HG03196 (cell line): ENCODE measurements at regions not wholly inside any gene's neighbourhood (a gene's known extent, or its start where the extent isn't known, plus 50 kb on each side); places are given as distances from the start of the nearest gene placed in this dataset.

Experiments used
- ATAC-seq: cut with Tn5 transposase; IDR thresholded peaks from one replicate; pipeline ENCODE4 v1.9.1; 2021; ENCODE audit not compliant: unreplicated experiment

DNA sequence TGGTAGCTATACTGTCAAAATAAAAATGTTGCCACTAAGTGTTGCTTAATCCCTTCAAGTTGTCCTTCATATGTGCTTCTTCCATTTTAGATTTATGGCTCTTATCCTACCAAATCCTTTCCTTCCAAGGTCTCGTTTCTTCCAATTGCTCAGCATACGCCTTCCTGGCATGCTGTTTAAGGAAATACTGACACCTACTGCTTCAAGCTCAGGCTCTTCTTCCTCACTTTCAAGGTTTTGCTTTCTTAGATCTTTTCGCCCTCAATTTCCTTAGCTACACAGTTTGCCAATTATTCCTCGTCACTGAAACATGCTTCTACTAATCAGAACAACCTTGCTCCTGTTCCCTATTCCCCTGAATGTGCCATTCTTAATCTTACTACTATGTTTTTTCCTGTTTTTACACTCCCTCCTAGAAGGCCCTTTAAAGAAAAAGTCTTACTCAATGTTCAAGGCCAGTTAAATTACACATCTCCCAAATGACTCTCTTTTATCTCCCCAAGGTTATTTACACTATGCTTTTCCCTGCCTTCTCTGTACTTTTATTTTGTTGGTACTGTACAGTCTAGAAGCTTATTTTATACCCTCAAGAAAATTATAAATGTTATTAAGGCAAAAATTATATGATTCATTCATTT, 343.1 kb downstream of the MZT1 start:
- no peak for ATAC-seq

DNA sequence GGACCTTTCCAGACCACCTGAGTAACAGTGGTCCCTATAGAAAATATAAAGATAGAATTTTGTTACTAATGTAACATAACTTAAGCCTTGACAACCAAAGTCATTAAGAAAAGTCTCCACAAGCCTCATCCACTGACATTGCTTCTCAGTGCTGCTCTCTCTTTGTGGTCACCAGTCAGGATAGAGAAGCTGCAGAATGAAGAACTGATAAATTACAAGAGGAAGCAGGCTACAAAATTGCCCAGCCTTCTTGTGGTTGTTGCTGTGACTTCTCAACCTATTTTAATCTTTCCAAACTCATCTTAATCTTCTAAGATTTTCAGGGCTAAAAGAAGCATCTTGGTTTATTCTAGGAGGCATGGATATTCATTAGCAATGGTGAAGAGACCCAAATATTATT, 343.8 kb downstream of the MZT1 start:
- no peak for ATAC-seq

DNA sequence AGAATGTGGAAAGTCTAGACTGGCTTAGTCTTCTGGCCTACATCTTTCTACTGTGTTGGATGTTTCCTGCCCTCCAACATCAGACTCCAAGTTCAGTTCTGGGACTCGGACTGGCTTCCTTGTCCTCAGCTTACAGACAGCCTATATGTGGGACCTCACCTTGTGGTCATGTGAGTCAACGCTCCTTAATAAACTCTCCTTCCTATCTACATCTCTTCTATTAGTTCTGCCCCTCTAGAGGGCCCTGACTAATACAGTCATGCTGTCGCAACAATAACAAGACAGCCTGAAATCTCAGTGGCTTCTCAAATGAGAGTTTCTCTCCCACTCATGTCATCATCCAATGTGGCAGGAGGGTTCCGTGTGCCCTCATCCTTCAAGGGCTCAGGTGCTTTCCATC, 347.8 kb downstream of the MZT1 start:
- no peak for ATAC-seq

DNA sequence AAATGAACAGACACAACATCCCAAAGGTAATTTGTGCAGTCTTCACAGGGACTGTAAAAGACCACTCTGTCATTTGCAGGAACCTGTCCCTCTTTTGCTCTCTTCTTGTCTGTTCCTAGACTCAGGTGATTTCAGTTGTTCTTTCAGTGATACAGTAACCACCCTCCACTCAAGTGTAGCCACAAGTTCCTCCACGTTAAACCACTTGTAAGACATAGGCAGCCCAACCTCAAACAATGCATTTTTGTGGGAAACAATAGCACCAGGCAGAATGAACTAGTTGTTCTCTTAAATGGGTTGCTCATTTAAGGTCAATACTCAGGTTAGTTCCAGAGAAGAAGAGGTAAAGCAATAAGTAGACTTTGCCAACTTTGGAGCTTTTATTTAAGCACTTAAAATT, 359.4 kb downstream of the MZT1 start:
- no peak for ATAC-seq

DNA sequence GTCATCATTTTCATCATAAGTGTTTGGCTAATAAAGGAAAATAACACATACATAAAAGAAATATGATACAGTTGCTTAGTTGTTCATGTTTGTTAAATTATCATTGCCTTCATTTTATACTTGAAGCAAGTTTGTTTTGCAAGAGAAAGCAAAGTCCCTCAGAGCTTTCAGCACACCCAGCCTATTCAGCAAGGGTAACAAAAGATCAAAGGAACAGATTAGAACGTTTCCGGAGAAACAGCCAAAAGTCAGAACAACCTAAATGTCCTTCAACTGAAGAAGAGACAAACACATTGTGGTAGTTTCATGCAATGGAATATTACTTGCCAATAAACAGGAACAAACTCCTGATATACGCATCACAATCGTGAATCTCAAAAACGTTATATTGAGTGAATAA, 380.7 kb downstream of the MZT1 start:
- no peak for ATAC-seq

DNA sequence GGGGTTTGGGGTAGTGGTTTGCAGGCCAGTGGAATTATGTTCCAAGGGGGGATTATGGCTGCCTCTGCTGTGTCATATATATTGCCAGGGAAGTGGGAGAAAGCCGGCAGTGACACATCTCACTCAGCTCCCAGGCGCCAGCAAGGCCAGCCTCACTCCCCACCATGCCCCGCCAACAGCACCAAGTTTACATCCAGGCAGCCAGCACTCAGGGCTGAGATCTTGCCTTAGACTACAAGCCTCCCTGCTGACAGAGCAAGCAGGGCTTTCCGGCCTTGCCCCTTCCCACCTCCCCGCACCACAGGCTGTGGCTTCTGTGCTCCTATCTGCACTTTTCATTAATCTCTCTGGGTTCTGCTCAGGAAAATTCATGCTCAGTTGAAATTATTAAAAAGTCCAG, 385.1 kb downstream of the MZT1 start:
- no peak for ATAC-seq

DNA sequence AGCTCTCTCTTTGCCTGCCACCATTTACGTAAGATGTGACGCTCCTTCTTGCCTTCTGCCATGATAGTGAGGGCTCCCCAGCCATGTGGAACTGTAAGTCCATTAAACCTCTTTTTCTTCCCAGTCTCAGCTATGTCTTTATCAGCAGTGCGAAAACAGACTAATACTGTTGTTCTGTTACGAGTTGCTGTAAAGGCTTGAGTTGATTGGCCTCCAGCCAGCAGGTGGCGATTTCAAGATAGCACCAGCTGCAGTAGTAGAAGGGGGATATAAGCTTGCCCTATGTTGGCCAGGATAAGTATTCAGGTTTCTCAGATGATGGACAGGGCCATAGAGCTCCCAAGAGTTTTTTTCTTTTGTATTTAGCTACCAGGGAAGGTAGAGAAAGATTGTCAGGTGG, 385.5 kb downstream of the MZT1 start:
- ATAC-seq, result no peak

DNA sequence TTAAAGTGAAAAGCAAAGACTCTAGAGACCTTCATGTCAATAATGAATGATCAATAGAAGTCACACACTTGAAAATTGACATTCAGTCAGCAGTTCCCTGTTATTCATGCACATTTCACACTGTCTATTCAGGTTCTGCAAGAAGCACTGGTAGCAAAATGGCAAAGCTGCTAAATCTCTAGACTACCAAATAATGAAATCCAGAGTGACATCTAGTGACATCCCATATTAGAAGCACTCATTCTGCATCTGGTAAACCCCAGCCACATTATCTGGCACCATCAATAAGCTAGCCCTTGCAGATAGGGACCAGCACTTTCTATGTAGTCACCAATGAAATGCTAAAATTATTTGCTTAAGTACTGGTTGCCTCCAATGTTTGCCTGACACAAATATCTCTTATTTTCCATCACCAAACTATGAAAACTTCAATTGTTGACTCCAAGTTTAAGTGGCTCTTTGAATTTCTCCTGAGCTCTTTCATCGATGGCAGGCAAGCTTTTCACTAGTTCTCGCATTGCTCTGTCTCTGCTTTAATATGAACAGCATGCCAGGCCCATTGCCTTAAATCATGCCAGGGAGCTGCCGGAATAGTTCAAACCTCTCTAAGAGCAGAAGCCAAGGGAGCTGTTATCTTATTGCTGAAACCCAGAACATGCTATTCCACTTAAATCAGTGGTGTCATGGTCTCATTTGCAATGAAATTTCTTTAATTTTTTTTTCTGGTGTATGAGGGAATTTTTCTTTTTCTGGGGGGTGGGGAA, 409.9 kb downstream of the MZT1 start:
- no peak for ATAC-seq

DNA sequence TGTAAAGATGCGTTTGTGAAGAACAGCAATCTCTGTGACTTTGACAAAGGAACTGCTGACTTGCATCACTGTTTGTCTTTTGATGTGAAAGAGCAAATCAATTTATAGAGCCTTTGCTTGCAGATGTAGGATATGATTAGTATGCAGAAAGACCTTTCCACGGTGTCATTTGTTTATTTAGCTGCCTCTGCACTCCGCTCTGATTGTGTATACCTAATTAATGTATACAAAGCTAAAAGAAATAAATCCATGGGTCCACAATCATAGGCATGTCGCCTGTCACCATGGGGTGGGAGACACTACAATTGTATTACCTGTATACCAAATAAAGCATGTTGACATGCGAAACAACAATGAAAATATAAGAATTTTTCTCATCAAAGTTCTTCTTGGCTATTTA, 410.7 kb downstream of the MZT1 start:
- ATAC-seq, result no peak

DNA sequence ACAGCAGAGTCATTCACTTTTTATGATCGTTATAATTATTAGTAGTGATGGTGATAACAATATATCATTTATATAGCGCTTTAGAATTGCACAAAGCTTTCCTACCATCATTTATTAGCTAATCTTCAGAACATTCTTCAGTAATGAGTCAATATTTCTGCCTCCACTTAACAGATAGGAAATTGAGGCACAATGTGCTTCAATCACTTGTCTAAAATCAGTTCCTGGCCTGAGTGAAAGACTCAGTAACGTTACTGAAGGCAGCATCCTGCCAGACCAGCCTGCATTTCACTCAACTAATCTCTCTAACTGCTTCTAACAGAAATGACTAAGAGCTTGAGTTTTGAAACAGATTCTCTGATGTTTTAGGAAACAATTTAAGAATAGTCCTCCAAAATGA, 412.1 kb downstream of the MZT1 start:
- ATAC-seq, result no peak

DNA sequence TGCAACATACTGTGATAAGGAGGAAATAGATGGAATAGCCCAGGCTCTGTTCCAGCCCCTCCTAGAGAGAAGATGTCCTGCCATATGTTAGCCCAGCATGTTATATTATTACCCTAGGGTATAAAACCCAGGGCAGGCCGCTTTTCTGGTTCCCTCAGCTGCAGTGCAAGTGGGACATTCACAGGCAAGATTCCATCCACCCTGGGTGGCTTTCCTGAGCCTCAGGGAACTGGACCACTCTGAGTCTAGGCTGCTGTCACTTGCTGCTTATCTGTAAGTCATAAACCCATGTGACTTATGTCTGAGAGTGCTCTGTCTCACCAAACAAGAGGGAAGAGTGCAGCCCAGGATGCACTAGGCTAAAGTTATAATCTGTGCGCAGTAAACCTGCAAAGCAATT, 413.2 kb downstream of the MZT1 start:
- ATAC-seq, result no peak

DNA sequence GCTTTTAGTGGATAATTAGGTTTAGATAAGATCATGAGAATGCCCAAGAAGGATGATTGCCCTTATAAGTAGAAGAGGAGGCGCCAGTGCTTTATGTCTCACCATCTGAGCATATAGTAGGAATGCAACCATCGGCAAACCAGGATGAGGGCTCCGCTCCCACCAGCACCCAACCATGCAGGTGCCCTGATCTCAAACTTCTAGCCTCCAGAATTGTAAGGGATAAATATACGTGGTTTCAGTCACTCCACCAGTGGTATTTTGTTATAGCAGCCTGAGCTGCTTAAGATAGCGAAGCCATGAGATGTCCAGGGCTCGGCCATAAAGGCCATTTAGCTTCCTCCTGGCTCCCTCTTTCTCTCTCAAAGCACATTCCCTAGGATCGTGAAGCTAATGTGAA, 413.9 kb downstream of the MZT1 start:
- ATAC-seq, result no peak

DNA sequence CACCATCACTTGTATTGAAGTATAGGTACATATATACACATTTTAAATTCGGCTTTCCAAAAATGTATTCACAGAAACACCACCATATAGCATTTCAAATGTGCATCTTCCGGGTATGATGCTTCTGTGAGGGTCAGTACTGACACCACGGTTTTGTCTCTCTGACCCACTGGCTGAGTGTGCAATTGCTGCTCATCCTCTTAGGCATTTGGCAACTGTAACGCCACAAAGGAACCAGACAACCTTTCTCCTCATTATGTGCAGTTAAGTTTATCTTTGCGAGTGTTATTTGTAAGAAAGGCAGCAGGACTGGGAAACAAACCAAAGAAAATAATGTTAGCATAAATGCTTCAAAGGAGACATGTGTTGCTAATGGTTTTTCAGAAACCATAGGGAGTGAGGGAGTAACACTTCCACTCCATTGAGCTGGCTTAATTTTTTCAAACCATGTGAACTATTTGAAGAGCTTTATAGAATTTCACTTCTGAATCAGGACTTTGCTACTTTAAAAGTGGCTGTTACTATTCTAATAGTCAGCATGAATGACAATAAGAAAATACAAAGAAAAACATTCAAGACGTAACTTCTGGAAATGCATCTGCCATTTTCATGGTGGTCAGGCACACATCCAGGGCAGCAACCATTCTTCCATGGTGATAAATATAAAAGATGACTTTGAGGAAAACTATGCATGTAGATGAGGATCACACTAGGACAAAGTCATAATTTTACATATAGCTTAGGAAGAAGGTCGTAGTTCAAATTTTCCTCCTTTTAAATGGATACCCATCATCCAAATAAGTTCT, 423.3 kb downstream of the MZT1 start:
- no peak for ATAC-seq

DNA sequence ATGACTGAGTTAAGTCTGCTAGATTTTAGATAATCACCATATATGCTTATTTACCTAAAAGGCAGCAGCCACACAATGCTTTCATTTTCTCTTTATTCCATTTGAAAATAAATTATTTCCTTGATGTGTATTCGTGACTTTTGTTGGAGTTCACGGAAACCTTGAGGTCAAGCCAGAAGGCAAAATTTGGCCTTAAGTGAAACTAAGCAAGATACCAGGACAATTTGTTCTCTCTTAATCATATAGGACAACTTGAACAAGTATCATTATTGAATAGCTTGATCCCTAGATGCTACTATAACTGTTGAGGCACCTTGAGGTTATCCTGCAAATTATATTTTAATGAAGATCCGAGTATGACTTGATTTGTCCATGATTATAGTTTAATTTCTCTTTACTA, 429.2 kb upstream of the DACH1 start:
- ATAC-seq, result no peak

DNA sequence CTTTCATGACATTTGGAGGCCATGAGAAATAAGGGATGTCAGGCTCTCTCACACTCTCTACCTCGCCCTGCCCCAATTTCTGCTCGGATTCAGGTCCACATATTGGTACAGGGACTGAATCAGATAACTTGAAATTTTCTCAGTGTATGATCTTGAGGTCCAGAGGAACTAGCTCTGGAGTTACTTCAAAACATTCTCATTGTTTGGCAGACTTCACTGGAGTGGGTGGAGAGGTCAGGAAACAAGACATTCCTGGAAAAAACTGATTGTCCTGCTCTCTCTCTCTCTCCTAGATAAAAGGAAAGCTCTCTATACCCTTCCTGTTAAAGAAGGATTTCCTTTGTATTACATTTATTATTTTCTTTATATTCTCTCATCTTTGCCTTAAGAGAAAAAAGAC, 428.1 kb upstream of the DACH1 start:
- ATAC-seq, result no peak

DNA sequence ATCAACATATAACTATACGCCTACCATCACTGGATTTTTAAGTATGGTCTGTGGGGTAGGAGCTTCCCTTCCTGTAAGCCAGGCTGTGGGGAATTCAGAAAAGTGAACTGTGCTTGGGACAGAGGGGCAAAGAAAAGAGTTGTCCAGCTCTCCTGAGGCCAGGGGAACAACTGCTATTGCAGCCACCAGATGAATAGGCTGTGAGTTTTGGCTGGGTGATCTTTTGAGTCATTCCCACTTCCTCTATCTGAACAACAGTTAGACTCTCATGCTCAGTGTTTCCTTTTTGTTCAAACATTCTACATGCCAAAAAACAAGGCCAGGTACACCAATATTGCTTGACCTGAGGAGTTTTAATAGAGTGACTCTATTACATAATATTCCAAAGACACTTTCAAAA, 426.2 kb upstream of the DACH1 start:
- ATAC-seq, result no peak

DNA sequence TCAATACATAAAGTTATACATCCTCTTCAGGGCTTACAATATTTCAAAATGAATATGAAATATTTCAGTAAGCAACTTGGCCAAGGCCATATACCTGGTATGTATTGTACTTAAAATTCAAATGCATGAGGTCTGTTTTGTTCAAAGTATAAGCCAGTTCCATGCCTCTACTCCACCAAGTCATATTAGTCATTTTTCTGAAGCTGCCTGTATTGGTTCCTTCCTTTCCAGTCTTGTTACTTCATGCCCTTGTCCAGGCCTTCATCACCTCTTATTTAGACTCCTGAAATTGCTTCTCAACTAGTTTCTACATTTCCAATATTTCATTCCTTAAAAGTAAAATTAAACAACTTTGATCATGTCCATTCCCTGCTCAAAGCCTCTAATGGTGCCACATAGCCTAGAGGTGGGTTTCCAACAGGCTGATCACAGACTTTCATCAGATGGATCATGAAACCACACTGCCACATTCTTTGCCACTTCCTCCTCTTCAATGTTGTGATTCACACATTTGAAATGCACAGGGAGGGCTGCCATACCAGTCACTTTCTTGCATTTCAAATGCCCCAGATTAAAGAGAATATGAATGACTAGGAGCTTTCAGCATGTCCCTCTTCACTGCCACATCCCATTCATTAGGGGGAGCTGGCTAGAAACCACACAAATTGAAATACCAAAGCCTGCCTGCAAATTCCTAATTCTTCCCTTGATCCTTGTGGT, 424.1 kb upstream of the DACH1 start:
- no peak for ATAC-seq

DNA sequence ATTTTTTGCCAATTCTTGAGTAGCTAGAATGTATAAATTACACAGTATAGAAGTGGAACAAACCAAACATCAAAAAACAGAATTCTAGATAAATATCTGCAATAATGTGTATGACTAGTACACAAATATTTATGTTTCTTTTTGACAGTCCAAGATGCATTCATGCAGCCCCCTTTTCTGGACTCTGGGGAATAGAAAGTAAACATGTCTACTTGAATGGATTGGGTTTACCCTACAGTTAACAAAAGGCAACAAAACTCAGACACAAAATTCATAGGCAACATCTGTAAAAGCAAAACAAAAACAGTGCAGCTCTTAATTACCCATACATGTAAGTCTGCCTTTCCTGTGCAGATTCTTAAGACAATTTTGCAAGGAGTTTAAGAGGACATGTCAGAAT, 419.4 kb upstream of the DACH1 start:
- ATAC-seq, result no peak

DNA sequence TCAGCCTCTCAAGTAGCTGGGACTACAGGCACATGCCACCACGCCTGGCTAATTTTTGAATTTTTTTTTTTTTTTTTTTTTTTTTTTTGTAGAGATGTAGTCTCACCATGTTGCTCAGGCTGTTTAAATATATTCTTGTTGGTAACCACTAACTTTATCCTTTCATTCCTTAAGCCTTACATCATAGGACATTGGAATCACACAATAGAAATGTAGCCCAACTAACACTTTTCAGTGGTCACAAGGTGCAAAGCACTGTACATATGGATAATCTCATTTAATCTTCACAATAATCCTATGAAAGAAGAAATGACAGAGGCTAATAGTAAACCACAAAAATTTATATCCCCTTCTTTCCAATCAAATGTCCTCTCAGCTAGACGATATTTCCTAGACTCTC, 417.8 kb upstream of the DACH1 start:
- ATAC-seq, result no peak

DNA sequence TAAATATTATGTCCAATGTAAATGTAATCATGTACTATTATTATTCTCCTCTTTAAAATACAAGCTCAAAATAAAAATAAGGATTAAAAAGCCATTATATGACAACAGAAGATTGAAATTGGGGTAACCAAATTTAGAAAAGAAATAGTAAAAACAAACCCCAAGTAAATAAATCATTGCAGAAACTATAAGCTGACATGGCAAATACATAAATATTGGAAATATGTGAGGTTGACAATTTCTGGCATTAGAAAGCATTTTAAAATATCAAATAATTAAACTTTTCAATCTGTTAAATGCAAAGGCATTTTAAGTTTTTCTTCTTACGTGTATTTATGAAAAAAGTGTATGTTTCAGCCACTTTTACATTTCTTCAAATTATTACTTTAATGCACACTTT, 394.7 kb upstream of the DACH1 start:
- no peak for ATAC-seq

DNA sequence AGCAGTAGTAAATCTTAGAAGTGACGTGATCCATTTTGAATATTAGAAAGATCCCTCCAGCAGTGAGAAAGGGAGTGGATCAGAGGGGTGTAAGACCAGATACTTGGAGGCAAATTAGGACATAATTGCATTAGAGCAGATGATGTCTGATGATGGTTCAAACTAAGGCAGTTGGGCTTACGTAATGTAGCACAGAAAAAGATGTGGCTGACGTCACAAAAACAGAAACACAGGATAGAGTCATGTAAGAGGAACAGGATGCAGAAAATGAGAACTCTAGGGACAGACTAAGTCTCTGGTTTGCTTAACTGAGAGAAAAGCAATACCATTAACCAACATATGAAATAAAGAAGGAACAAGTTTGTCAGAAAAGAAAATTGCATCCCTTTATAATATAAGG, 392.5 kb upstream of the DACH1 start:
- no peak for ATAC-seq
